ENCODE measurements at regions not wholly inside any gene's neighbourhood (a gene's known extent, or its start where the extent isn't known, plus 50 kb on each side); places are given as distances from the start of the nearest gene placed in this dataset.

DNA sequence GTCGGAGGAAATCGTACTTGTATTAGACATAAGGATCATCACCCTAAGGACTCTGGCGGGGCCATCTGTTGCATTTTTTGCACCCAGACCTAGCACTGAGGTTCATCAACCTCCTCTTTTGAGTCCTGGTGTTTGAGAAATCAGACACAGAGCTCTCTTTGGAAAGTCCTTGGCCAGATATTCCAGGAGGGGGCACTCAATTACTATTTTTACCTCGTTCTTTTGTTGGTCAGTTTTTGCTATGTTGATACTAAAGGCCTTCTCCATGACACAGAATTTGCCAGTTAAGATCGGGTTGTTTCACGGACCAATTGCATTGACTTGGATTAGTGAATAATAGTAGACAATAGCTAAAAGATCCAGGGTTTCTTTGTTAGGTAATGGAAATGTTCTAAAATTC is 711.2 kb downstream of the KCNT2 start (continued):
- TF ChIP-seq ZNF592 (IDR thresholded peaks at IDR 0.05) = 0 out of 2 replicates have a peak, but pooled peaks have one; percentile 44
- TF ChIP-seq RAD21 (CRISPR knock-in tag; conservative IDR thresholded peaks at IDR 0.05 in 1 of 2, IDR thresholded peaks at IDR 0.05 in 1 of 2) = peak; percentile 70 to 87
- no peak for TF ChIP-seq AFF4 (CRISPR knock-in tag; IDR thresholded peaks at IDR 0.05)
- 0 out of 2 replicates have a peak, but pooled peaks have one; percentile 18 for TF ChIP-seq FOXJ2 (tag; IDR thresholded peaks at IDR 0.05)
- TF ChIP-seq, protein P1, sequence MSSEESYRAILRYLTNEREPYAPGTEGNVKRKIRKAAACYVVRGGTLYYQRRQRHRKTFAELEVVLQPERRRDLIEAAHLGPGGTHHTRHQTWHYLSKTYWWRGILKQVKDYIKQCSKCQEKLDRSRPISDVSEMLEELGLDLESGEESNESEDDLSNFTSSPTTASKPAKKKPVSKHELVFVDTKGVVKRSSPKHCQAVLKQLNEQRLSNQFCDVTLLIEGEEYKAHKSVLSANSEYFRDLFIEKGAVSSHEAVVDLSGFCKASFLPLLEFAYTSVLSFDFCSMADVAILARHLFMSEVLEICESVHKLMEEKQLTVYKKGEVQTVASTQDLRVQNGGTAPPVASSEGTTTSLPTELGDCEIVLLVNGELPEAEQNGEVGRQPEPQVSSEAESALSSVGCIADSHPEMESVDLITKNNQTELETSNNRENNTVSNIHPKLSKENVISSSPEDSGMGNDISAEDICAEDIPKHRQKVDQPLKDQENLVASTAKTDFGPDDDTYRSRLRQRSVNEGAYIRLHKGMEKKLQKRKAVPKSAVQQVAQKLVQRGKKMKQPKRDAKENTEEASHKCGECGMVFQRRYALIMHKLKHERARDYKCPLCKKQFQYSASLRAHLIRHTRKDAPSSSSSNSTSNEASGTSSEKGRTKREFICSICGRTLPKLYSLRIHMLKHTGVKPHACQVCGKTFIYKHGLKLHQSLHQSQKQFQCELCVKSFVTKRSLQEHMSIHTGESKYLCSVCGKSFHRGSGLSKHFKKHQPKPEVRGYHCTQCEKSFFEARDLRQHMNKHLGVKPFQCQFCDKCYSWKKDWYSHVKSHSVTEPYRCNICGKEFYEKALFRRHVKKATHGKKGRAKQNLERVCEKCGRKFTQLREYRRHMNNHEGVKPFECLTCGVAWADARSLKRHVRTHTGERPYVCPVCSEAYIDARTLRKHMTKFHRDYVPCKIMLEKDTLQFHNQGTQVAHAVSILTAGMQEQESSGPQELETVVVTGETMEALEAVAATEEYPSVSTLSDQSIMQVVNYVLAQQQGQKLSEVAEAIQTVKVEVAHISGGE (CRISPR knock-in tag; IDR thresholded peaks at IDR 0.05) = no peak
- peak; percentile 42; the same call in 1 of the 2 replicates for TF ChIP-seq SMC3 (conservative IDR thresholded peaks at IDR 0.05; ENCODE audit: insufficient read depth, low read depth, low read length)
- TF ChIP-seq ZNF431 (CRISPR knock-in tag; IDR thresholded peaks at IDR 0.05) = no peak
- no peak for TF ChIP-seq HMGN3 (IDR thresholded peaks at IDR 0.05; ENCODE audit: borderline replicate concordance, extremely low read depth, insufficient read length, low read depth, low read length)

All from K562 (cell line).